Common myeloid progenitor, CD34-positive (primary cell): ENCODE measurements at regions not wholly inside any gene's neighbourhood (a gene's known extent, or its start where the extent isn't known, plus 50 kb on each side); places are given as distances from the start of the nearest gene placed in this dataset.

Experiments used
- CTCF ChIA-PET: fragments of 350-600 bp; sonication (Branson Sonifier 250); formaldehyde crosslinking; loops from one replicate; lab custom pipeline; 2021; ENCODE audit warnings: antibody characterized with exemption; lab: Charles Lee
- POLR2A ChIA-PET: fragments of 350-600 bp; sonication (Branson Sonifier 250); formaldehyde crosslinking; loops from one replicate; lab custom pipeline; 2021; ENCODE audit warnings: antibody characterized with exemption; lab: Charles Lee
- DNase-seq, 3 donors: peaks; one replicate each; pipeline versions ENCODE4 v3.0.0 to v3.0.0-alpha.2; 2013
- H3K27ac ChIP-seq, 2 experiments: 1 replicate in 1 of 2; 2 replicates in 1 of 2; pipeline ENCODE4 v1.7.0; 2013; ENCODE audit warnings: inconsistent platforms in 2 of 2, low read length in 2 of 2, mild to moderate bottlenecking in 2 of 2, low read depth in 1 of 2, moderate library complexity in 1 of 2; ENCODE audit not compliant: severe bottlenecking in 2 of 2, insufficient read depth in 1 of 2, poor library complexity in 1 of 2
- H3K27me3 ChIP-seq, 5 experiments: replicated peaks in 2 of 5; 1 replicate in 3 of 5; 2 replicates in 2 of 5; pipeline versions ENCODE4 v1.6.1 to v1.7.0; 2013; ENCODE audit warnings: low read length in 4 of 5, mild to moderate bottlenecking in 2 of 5, moderate library complexity in 2 of 5, inconsistent platforms in 1 of 5; ENCODE audit not compliant: insufficient read depth in 5 of 5, control insufficient read depth in 4 of 5
- H3K36me3 ChIP-seq, 4 experiments: 1 replicate in 2 of 4; 2 replicates in 2 of 4; pipeline versions ENCODE4 v1.6.1 to v1.7.0; 2013; ENCODE audit warnings: low read length in 3 of 4, control low read depth in 1 of 4, mild to moderate bottlenecking in 1 of 4; ENCODE audit not compliant: control insufficient read depth in 4 of 4, insufficient read depth in 4 of 4
- H3K4me1 ChIP-seq, 4 experiments: 1 replicate in 3 of 4; 2 replicates in 1 of 4; pipeline versions ENCODE4 v1.6.1 to v1.7.1; 2013; ENCODE audit warnings: low read length in 3 of 4, mild to moderate bottlenecking in 3 of 4, control low read depth in 1 of 4, inconsistent platforms in 1 of 4, moderate library complexity in 1 of 4; ENCODE audit not compliant: control insufficient read depth in 4 of 4, insufficient read depth in 4 of 4; ENCODE audit errors: control extremely low read depth in 1 of 4
- H3K4me3 ChIP-seq, 7 experiments: 1 replicate in 4 of 7; 2 replicates in 3 of 7; pipeline versions ENCODE4 v1.5.1 to v1.7.0; 2013; ENCODE audit warnings: mild to moderate bottlenecking in 7 of 7, low read length in 6 of 7, moderate library complexity in 6 of 7, inconsistent platforms in 2 of 7, low read depth in 2 of 7, control low read depth in 1 of 7; ENCODE audit not compliant: insufficient read depth in 4 of 7, control insufficient read depth in 1 of 7; ENCODE audit errors: extremely low read depth in 1 of 7
- H3K9me3 ChIP-seq, 5 experiments: 1 replicate in 4 of 5; 2 replicates in 1 of 5; pipeline versions ENCODE4 v1.6.1 to v1.7.1; 2013; ENCODE audit warnings: low read length in 4 of 5, mild to moderate bottlenecking in 2 of 5, inconsistent platforms in 1 of 5, low read depth in 1 of 5, moderate library complexity in 1 of 5; ENCODE audit not compliant: control insufficient read depth in 4 of 5, insufficient read depth in 2 of 5; ENCODE audit errors: control extremely low read depth in 1 of 5
- WGBS: methylation state at CpG from one replicate; pipeline ENCODE4 v1.1.5; 2013; ENCODE audit not compliant: insufficient coverage; 5-methylcytosine and 5-hydroxymethylcytosine counted together

DNA sequence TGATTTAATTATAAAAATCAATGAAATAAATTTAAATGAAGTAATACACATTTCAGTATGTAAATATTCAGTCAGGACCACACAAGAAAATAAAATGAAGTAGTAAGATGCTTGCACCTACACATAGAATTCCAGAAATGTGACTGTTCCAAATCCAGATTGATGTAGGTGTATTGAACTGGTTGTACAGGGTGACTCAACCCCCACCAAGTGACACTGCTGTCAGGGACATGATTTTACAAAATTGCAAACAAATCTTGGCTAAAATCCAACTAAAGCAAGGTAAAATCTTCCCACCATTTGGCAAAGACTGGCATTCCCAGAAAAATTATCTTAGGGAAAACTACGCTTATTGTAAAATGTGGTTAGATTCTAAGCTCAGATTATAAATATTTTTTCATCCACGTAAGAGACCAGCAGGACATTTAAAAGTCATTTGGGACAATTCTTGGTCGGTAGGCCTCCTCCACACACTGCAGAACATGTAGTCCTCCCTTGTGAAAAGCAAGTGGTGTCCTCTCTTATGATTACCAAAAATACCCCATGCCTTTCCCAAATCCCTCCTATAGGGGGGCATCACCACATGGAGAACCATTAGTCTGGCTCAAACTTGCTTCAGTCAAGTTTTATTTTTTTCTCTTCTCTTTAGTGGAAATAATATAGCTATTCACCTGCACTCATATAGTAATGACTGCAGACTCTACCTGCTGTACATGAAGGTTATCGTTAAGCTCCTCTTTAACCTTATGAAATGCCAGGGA lies 287.1 kb upstream of the SMIM30 start:
- H3K27me3 ChIP-seq, result no peaks in the 10 kb centered on the region
- H3K4me3 ChIP-seq, result no peak overlapping the region
- no peaks in the 10 kb centered on the region for H3K9me3 ChIP-seq
- H3K36me3 ChIP-seq, result no peaks in the 10 kb centered on the region
- no peak overlapping the region for H3K27ac ChIP-seq
- WGBS, result 94% methylated on average over 3 of the region's 4 CpGs
- no peak for DNase-seq
- ChIA-PET CTCF (interaction anchor here (1.0 to 1.3 kb wide), 2 partner anchors 10 to 16 kb away, joined by 3 to 6 read pairs; no protein-coding TSS in a partner anchor), POLR2A (no interaction called here)
- no peaks in the 10 kb centered on the region for H3K4me1 ChIP-seq

- WGBS, result 56% methylated on average over 4 of the region's 8 CpGs
- no peak overlapping the region for H3K4me3 ChIP-seq
- H3K27me3 ChIP-seq, result peaks cover 0 to 1% (median 0%) of the 10 kb centered on the region in 5 experiments
- POLR2A ChIA-PET, result no interaction called here
- CTCF ChIA-PET, result no interaction called here
- peak in 2 of 3 donors; percentile 8 to 22 for DNase-seq
- H3K27ac ChIP-seq, result no peak overlapping the region
- H3K4me1 ChIP-seq, result no peaks in the 10 kb centered on the region
- H3K9me3 ChIP-seq, result no peaks in the 10 kb centered on the region
- H3K36me3 ChIP-seq, result no peaks in the 10 kb centered on the region
Measured at GRCh38 chr7:113404245-113404644, 285.9 kb upstream of the SMIM30 start.

GRCh38 chr7:113402482-113402881 lies 284.1 kb upstream of the SMIM30 start:
- Histone ChIP-seq H3K36me3 (no peaks in the 10 kb centered on the region), H3K4me1 (no peaks in the 10 kb centered on the region), H3K27me3 (peaks cover 0 to 3% (median 0%) of the 10 kb centered on the region in 5 experiments), H3K4me3 (no peak overlapping the region), H3K9me3 (no peaks in the 10 kb centered on the region), H3K27ac (no peak overlapping the region)
- DNase-seq, result no peak
- ChIA-PET POLR2A (no interaction called here), CTCF (interaction anchor here (1.0 kb wide), 1 partner anchor 20 kb away, joined by 4 read pairs; no protein-coding TSS in a partner anchor)

GRCh38 chr7:113402005-113402404 lies 283.7 kb upstream of the SMIM30 start:
- H3K36me3 ChIP-seq, result no peaks in the 10 kb centered on the region
- no peaks in the 10 kb centered on the region for H3K9me3 ChIP-seq
- POLR2A ChIA-PET, result no interaction called here
- peaks cover 0 to 3% (median 0%) of the 10 kb centered on the region in 5 experiments for H3K27me3 ChIP-seq
- WGBS, result 88% methylated on average over 2 of the region's 2 CpGs
- H3K27ac ChIP-seq, result no peak overlapping the region
- no peaks in the 10 kb centered on the region for H3K4me1 ChIP-seq
- H3K4me3 ChIP-seq, result no peak overlapping the region
- DNase-seq, result no peak
- CTCF ChIA-PET, result interaction anchor here (1.0 kb wide), 1 partner anchor 20 kb away, joined by 4 read pairs; no protein-coding TSS in a partner anchor

GRCh38 chr7:113394856-113395255 lies 276.5 kb upstream of the SMIM30 start:
- ChIA-PET POLR2A (no interaction called here), CTCF (no interaction called here)
- Histone ChIP-seq H3K27me3 (peaks cover 0 to 3% (median 0%) of the 10 kb centered on the region in 5 experiments), H3K36me3 (no peaks in the 10 kb centered on the region), H3K4me3 (no peak overlapping the region), H3K9me3 (no peaks in the 10 kb centered on the region), H3K4me1 (no peaks in the 10 kb centered on the region), H3K27ac (no peak overlapping the region)
- 58% methylated on average over 2 of the region's 3 CpGs for WGBS
- DNase-seq, result no peak

DNA sequence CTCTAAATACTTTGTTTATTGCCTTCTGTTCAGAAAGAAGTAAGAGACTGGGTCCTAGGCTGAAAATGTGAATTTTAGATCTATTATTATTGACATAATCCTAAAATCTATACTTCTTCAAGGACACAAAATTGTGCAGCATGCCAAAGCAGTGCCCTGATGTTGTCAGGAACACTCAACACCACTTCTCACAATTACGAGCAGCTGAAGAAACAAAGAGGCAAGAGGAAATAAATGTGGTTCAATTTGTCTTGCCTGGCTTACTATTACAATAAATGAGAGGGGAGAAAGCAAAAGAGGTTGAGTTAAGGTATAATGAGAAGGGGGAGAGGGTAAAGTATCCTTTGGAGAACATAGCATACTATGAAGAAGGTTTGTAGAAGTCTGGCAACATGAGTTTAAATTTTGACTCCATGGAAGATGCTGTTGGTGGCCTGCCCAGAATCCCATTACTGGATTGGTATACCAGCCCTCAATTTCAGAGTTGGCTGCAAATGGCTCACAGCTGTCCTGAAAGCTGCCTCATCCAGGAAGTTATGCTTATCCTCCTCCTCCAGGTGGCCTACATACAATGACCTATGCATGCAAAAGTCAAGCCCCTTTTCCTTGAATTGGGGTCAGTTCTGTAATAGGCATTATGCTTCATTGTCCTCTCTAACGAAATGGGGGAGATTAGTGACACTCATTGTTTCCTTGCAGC lies 274.6 kb upstream of the SMIM30 start:
- ChIA-PET CTCF (no interaction called here), POLR2A (no interaction called here)
- H3K4me1 ChIP-seq, result no peaks in the 10 kb centered on the region
- WGBS, result 50% methylated on average over 1 of the region's 2 CpGs
- DNase-seq, result no peak
- no peaks in the 10 kb centered on the region for H3K27me3 ChIP-seq
- no peaks in the 10 kb centered on the region for H3K9me3 ChIP-seq
- H3K4me3 ChIP-seq, result no peak overlapping the region
- no peak overlapping the region for H3K27ac ChIP-seq
- H3K36me3 ChIP-seq, result no peaks in the 10 kb centered on the region

GRCh38 chr7:113392421-113392820 lies 274.1 kb upstream of the SMIM30 start:
- Histone ChIP-seq H3K27ac (no peak overlapping the region), H3K4me1 (no peaks in the 10 kb centered on the region), H3K4me3 (no peak overlapping the region), H3K36me3 (no peaks in the 10 kb centered on the region), H3K9me3 (no peaks in the 10 kb centered on the region), H3K27me3 (no peaks in the 10 kb centered on the region)
- WGBS, result 83% methylated on average over 2 of the region's 6 CpGs
- DNase-seq, result no peak
- CTCF ChIA-PET, result no interaction called here
- POLR2A ChIA-PET, result no interaction called here
